ENCODE measurements at regions not wholly inside any gene's neighbourhood (a gene's known extent, or its start where the extent isn't known, plus 50 kb on each side); places are given as distances from the start of the nearest gene placed in this dataset.

- TF ChIP-seq AHDC1 (CRISPR knock-in tag; IDR thresholded peaks at IDR 0.05; ENCODE audit: borderline replicate concordance) (no peak), FOXA3 (CRISPR knock-in tag; IDR thresholded peaks at IDR 0.05) (peak; percentile 45), AKAP8 (CRISPR knock-in tag; IDR thresholded peaks at IDR 0.05) (no peak), ZFP90 (CRISPR knock-in tag; IDR thresholded peaks at IDR 0.05; ENCODE audit: borderline replicate concordance) (no peak), NR2F6 (IDR thresholded peaks at IDR 0.05) (no peak; the same call in 1 of the 2 replicates), NR2F6 (CRISPR knock-in tag; IDR thresholded peaks at IDR 0.05) (peak; percentile 43; the same call in 1 of the 2 replicates), NR2F2 (IDR thresholded peaks at IDR 0.05; ENCODE audit: borderline replicate concordance, low read depth) (peak; percentile 15; the same call in 1 of the 2 replicates), SAP130 (CRISPR knock-in tag; IDR thresholded peaks at IDR 0.05; ENCODE audit: low read depth) (peak; percentile 64), GABPA (IDR thresholded peaks at IDR 0.05; ENCODE audit: low read depth, low read length) (no peak), GABPA (CRISPR knock-in tag; IDR thresholded peaks at IDR 0.05; ENCODE audit: low read depth) (peak; percentile 44; the same call in 1 of the 2 replicates), PRDM10 (CRISPR knock-in tag; IDR thresholded peaks at IDR 0.05; ENCODE audit: low read depth) (0 out of 2 replicates have a peak, but pooled peaks have one; percentile 26), PAX8 (CRISPR knock-in tag; IDR thresholded peaks at IDR 0.05; ENCODE audit: borderline replicate concordance) (no peak), POLR2AphosphoS5 (IDR thresholded peaks at IDR 0.05; ENCODE audit: low read depth, low read length) (peak; percentile 41; the same call in 1 of the 2 replicates), ZMYM3 (CRISPR knock-in tag; IDR thresholded peaks at IDR 0.05) (peak; percentile 41; the same call in 1 of the 2 replicates), ZNF891 (CRISPR knock-in tag; IDR thresholded peaks at IDR 0.05) (no peak), MXD4 (CRISPR knock-in tag; IDR thresholded peaks at IDR 0.05) (no peak), TBX3 (IDR thresholded peaks at IDR 0.05; ENCODE audit: borderline replicate concordance) (no peak), STAG1 (CRISPR knock-in tag; IDR thresholded peaks at IDR 0.05) (peak; percentile 29), FOXP4 (CRISPR knock-in tag; IDR thresholded peaks at IDR 0.05) (peak; percentile 68; the same call in 1 of the 2 replicates)
- TF ChIP-seq, protein P1, sequence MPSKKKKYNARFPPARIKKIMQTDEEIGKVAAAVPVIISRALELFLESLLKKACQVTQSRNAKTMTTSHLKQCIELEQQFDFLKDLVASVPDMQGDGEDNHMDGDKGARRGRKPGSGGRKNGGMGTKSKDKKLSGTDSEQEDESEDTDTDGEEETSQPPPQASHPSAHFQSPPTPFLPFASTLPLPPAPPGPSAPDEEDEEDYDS (CRISPR knock-in tag; IDR thresholded peaks at IDR 0.05), result peak; percentile 86
Observed at GRCh38 chr1:8202182-8202905, 115.6 kb upstream of the SLC45A1 start (continued).
